HCT116 (cell line): ENCODE measurements at regions not wholly inside any gene's neighbourhood (a gene's known extent, or its start where the extent isn't known, plus 50 kb on each side); places are given as distances from the start of the nearest gene placed in this dataset.

Source experiments
- ATAC-seq: fragments of 200-7000 bp; cut with Tn5 transposase; 2 replicates; pipeline ENCODE4 v1.9.1; 2020; ENCODE audit warnings: mild to moderate bottlenecking, moderate library complexity
- BruUV-seq: library from RNA; stranded (reverse); fragments of 400-500 nt; replicated peaks from 2 replicates; lab custom pipeline; 2021; lab: Mats Ljungman, UMichigan
- CTCF ChIA-PET: fragments of 300-600 bp; sonication (Branson Sonifier 250); formaldehyde crosslinking; loops from one replicate; lab custom pipeline; 2021; ENCODE audit warnings: antibody characterized with exemption; lab: Charles Lee
- POLR2A ChIA-PET: fragments of 300-600, 350-600 bp; sonication (Branson Sonifier 250); formaldehyde crosslinking; loops from one replicate; lab custom pipeline; 2021; ENCODE audit warnings: antibody characterized with exemption; lab: Charles Lee
- RAD21 ChIA-PET, 2 experiments: fragments of 300-600 bp; sonication (Branson Sonifier 250); formaldehyde crosslinking; loops; one replicate each; lab custom pipeline; 2023; ENCODE audit warnings: low total read pairs in 2 of 2; ENCODE audit not compliant: uncharacterized antibody in 2 of 2, unreplicated experiment in 2 of 2, low non-redundant PET in 1 of 2; lab: Charles Lee
- DNase-seq: peaks from one replicate; pipeline ENCODE4 v3.0.0-alpha.2; 2010; ENCODE audit warnings: low read depth, low spot score
- H2AFZ ChIP-seq: fragments of 200-600 bp; shearing (Covaris generic), sonication (generic); 2 replicates; pipeline ENCODE4 v1.6.1; 2017; ENCODE audit warnings: low read depth, mixed run types, mixed read lengths, antibody characterized with exemption, low read length; ENCODE audit not compliant: poor library complexity, severe bottlenecking
- H3K27ac ChIP-seq: 2 replicates; pipeline ENCODE4 v1.5.1; 2012; ENCODE audit warnings: low read depth, low read length
- H3K27me3 ChIP-seq: fragments of 200-600 bp; sonication (generic); 2 replicates; pipeline ENCODE4 v1.6.1; 2016; ENCODE audit warnings: mixed run types, low read length, mixed read lengths; ENCODE audit not compliant: insufficient read depth
- H3K36me3 ChIP-seq, 2 experiments: fragments of 200-500 bp in 1 of 2; fragments of 200-600 bp in 1 of 2; sonication (Bioruptor generic) in 1 of 2; sonication (generic) in 1 of 2; 2 replicates each; pipeline versions ENCODE4 v1.5.1 to v1.6.1; 2014 to 2016; ENCODE audit warnings: low read length in 2 of 2, inconsistent platforms in 1 of 2, mixed read lengths in 1 of 2, mixed run types in 1 of 2; ENCODE audit not compliant: insufficient read depth in 2 of 2, control insufficient read depth in 1 of 2
- H3K4me1 ChIP-seq, 2 experiments: fragments of 200-600 bp in 1 of 2; sonication (generic) in 1 of 2; 2 replicates each; pipeline versions ENCODE4 v1.5.1 to v1.6.1; 2012 to 2017; ENCODE audit warnings: low read length in 2 of 2, inconsistent platforms in 1 of 2, mild to moderate bottlenecking in 1 of 2, mixed read lengths in 1 of 2, mixed run types in 1 of 2, moderate library complexity in 1 of 2; ENCODE audit not compliant: insufficient read depth in 2 of 2, control insufficient read depth in 1 of 2
- H3K4me2 ChIP-seq: fragments of 200-600 bp; sonication (generic); 2 replicates; pipeline ENCODE4 v1.6.1; 2017; ENCODE audit warnings: mixed run types, low read length, mixed read lengths
- H3K4me3 ChIP-seq, 2 experiments: fragments of 200-600 bp in 1 of 2; sonication (generic) in 1 of 2; replicated peaks in 1 of 2; 2 replicates each; pipeline ENCODE4 v1.5.1; 2011 to 2016; ENCODE audit warnings: low read length in 2 of 2, control low read depth in 1 of 2, low read depth in 1 of 2, mild to moderate bottlenecking in 1 of 2, mixed read lengths in 1 of 2, mixed run types in 1 of 2
- H3K79me2 ChIP-seq: fragments of 200-600 bp; sonication (generic); 2 replicates; pipeline ENCODE4 v1.6.1; 2017; ENCODE audit warnings: mild to moderate bottlenecking, mixed run types, low read length, moderate library complexity, mixed read lengths; ENCODE audit not compliant: insufficient read depth
- H3K9ac ChIP-seq: fragments of 200-600 bp; sonication (generic); 2 replicates; pipeline ENCODE4 v1.6.1; 2016; ENCODE audit warnings: low read length, mixed read lengths
- H3K9me2 ChIP-seq: fragments of 200-600 bp; sonication (generic), shearing (Covaris generic); 2 replicates; pipeline ENCODE4 v1.6.1; 2017; ENCODE audit warnings: mixed run types, mild to moderate bottlenecking, moderate library complexity; ENCODE audit not compliant: insufficient read depth
- H3K9me3 ChIP-seq, 2 experiments: fragments of 200-500 bp in 1 of 2; fragments of 200-600 bp in 1 of 2; sonication (Bioruptor generic) in 1 of 2; sonication (generic) in 1 of 2; 2 replicates each; pipeline ENCODE4 v1.6.1; 2014 to 2017; ENCODE audit warnings: low read length in 2 of 2, mixed read lengths in 2 of 2, inconsistent platforms in 1 of 2, low read depth in 1 of 2, mild to moderate bottlenecking in 1 of 2, mixed run types in 1 of 2, moderate library complexity in 1 of 2; ENCODE audit not compliant: control insufficient read depth in 1 of 2, insufficient read depth in 1 of 2
- H4K20me1 ChIP-seq: fragments of 200-600 bp; sonication (generic), shearing (Covaris generic); 2 replicates; pipeline ENCODE4 v1.6.1; 2017; ENCODE audit warnings: mixed run types, mild to moderate bottlenecking, moderate library complexity; ENCODE audit not compliant: insufficient read depth
- CEBPB ChIP-seq: IDR thresholded peaks from 2 replicates; pipeline ENCODE4 v1.6.1; 2012; ENCODE audit warnings: low read depth
- ELF1 ChIP-seq: IDR thresholded peaks from 2 replicates; pipeline ENCODE4 v1.6.1; 2012; ENCODE audit warnings: low read depth, borderline replicate concordance
- RAD21 ChIP-seq: IDR thresholded peaks from 2 replicates; pipeline ENCODE4 v1.6.1; 2012; ENCODE audit warnings: low read depth, mild to moderate bottlenecking
- SRF ChIP-seq: IDR thresholded peaks from 2 replicates; pipeline ENCODE4 v1.6.1; 2012; ENCODE audit warnings: low read depth
- ZFX ChIP-seq: fragments of 450-650 bp; IDR thresholded peaks from 2 replicates; pipeline ENCODE4 v1.6.1; 2017
- intact Hi-C: fragments of 100-400 bp; cut with micrococcal nuclease; formaldehyde crosslinking; loops from 2 replicates; pipeline ENCODE4 v1.10.0; 2022
- TF ChIP-seq, protein P1 (sequence below): IDR thresholded peaks from 2 replicates; pipeline ENCODE4 v1.6.1; 2012
- TF ChIP-seq, protein P2 (sequence below): IDR thresholded peaks from 2 replicates; pipeline ENCODE4 v1.6.1; 2012; ENCODE audit warnings: low read depth
- TF ChIP-seq, protein P3 (sequence below), 3 experiments: fragments of 200-600 bp in 1 of 3; sonication (generic) in 1 of 3; IDR thresholded peaks in 2 of 3; conservative IDR thresholded peaks in 1 of 3; 2 replicates each; pipeline ENCODE4 v1.5.1; 2012 to 2017; ENCODE audit warnings: low read depth in 2 of 3, low read length in 2 of 3, antibody characterized with exemption in 1 of 3, borderline replicate concordance in 1 of 3, control low read depth in 1 of 3, mild to moderate bottlenecking in 1 of 3, mixed read lengths in 1 of 3, mixed run types in 1 of 3, moderate library complexity in 1 of 3; ENCODE audit not compliant: insufficient read depth in 1 of 3

DNA sequence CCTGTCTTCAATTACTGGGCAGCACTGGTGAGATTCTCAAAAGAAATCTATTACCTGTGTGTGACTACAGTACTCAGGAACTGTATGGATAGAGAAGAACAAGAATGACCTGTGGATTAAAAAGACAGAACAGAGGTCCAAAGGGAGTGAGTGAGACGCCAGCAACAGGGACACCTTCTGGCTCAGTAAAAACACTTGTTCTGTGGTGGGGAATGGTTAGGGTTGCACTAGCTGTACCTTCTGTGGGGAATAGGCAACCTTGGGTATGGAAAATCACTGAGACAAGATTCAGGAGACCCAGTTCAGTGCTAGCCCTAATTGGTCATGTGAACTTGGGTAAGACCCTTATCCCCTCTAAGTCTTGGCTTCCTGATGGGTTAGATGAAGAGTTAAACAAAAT is 986.0 kb downstream of the TSN start:
- RAD21 ChIA-PET = no interaction called here
- POLR2A ChIA-PET = no interaction called here
- TF ChIP-seq, protein P1, sequence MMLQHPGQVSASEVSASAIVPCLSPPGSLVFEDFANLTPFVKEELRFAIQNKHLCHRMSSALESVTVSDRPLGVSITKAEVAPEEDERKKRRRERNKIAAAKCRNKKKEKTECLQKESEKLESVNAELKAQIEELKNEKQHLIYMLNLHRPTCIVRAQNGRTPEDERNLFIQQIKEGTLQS = no peak
- TF ChIP-seq ELF1 (no peak), CEBPB (no peak), ZFX (no peak), SRF (no peak), RAD21 (no peak)
- TF ChIP-seq, protein P2, sequence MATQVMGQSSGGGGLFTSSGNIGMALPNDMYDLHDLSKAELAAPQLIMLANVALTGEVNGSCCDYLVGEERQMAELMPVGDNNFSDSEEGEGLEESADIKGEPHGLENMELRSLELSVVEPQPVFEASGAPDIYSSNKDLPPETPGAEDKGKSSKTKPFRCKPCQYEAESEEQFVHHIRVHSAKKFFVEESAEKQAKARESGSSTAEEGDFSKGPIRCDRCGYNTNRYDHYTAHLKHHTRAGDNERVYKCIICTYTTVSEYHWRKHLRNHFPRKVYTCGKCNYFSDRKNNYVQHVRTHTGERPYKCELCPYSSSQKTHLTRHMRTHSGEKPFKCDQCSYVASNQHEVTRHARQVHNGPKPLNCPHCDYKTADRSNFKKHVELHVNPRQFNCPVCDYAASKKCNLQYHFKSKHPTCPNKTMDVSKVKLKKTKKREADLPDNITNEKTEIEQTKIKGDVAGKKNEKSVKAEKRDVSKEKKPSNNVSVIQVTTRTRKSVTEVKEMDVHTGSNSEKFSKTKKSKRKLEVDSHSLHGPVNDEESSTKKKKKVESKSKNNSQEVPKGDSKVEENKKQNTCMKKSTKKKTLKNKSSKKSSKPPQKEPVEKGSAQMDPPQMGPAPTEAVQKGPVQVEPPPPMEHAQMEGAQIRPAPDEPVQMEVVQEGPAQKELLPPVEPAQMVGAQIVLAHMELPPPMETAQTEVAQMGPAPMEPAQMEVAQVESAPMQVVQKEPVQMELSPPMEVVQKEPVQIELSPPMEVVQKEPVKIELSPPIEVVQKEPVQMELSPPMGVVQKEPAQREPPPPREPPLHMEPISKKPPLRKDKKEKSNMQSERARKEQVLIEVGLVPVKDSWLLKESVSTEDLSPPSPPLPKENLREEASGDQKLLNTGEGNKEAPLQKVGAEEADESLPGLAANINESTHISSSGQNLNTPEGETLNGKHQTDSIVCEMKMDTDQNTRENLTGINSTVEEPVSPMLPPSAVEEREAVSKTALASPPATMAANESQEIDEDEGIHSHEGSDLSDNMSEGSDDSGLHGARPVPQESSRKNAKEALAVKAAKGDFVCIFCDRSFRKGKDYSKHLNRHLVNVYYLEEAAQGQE = no peak
- TF ChIP-seq, protein P3, sequence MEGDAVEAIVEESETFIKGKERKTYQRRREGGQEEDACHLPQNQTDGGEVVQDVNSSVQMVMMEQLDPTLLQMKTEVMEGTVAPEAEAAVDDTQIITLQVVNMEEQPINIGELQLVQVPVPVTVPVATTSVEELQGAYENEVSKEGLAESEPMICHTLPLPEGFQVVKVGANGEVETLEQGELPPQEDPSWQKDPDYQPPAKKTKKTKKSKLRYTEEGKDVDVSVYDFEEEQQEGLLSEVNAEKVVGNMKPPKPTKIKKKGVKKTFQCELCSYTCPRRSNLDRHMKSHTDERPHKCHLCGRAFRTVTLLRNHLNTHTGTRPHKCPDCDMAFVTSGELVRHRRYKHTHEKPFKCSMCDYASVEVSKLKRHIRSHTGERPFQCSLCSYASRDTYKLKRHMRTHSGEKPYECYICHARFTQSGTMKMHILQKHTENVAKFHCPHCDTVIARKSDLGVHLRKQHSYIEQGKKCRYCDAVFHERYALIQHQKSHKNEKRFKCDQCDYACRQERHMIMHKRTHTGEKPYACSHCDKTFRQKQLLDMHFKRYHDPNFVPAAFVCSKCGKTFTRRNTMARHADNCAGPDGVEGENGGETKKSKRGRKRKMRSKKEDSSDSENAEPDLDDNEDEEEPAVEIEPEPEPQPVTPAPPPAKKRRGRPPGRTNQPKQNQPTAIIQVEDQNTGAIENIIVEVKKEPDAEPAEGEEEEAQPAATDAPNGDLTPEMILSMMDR (IDR thresholded peaks at IDR 0.05 in 2 of 3, conservative IDR thresholded peaks at IDR 0.05 in 1 of 3; ENCODE audit: borderline replicate concordance in 1 of 3, insufficient read depth in 1 of 3, low read depth in 2 of 3, low read length in 2 of 3) = no peak

More for the DNA sequence above, 986.0 kb downstream of the TSN start:
- Histone ChIP-seq H3K9ac (no peak overlapping the region), H3K4me1 (no peaks in the 10 kb centered on the region), H3K36me3 (no peaks in the 10 kb centered on the region), H3K4me2 (no peak overlapping the region), H3K9me2 (no peaks in the 10 kb centered on the region), H2AFZ (no peak overlapping the region), H4K20me1 (no peaks in the 10 kb centered on the region), H3K4me3 (no peak overlapping the region), H3K27me3 (no peaks in the 10 kb centered on the region), H3K9me3 (peaks cover 11 to 24% of the 10 kb centered on the region in 2 experiments; a peak in 2 of 4 replicates), H3K79me2 (no peaks in the 10 kb centered on the region), H3K27ac (no peak overlapping the region)
- no TSS peak for BruUV-seq
- no peak for DNase-seq
- intact Hi-C loops = no loop called here
- ATAC-seq = no peak
- CTCF ChIA-PET = no interaction called here
